Loucy (cell line): ENCODE measurements at regions not wholly inside any gene's neighbourhood (a gene's known extent, or its start where the extent isn't known, plus 50 kb on each side); places are given as distances from the start of the nearest gene placed in this dataset.
"Not testable (repeated sequence)": the region's sequence is repeated elsewhere in the genome, so short reads cannot be mapped to it uniquely, and the experiment has no call there.

Source experiments
- H2AFZ ChIP-seq: fragments of 200-600 bp; sonication (generic); 2 replicates; pipeline ENCODE4 v1.6.0; 2016; ENCODE audit warnings: antibody characterized with exemption, mild to moderate bottlenecking, low read length, moderate library complexity
- H3F3A ChIP-seq: fragments of 200-600 bp; 2 replicates; pipeline ENCODE4 v1.6.0; 2016; ENCODE audit warnings: antibody characterized with exemption, low read depth, mild to moderate bottlenecking
- H3K27me3 ChIP-seq: fragments of 200-600 bp; sonication (generic); 2 replicates; pipeline ENCODE4 v1.6.1; 2014; ENCODE audit warnings: low read length, mild to moderate bottlenecking; ENCODE audit not compliant: insufficient read depth, poor library complexity, severe bottlenecking
- H3K36me3 ChIP-seq: fragments of 200-600 bp; sonication (generic); 2 replicates; pipeline ENCODE4 v1.6.1; 2016; ENCODE audit warnings: low read length; ENCODE audit not compliant: insufficient read depth
- H3K4me1 ChIP-seq: fragments of 200-600 bp; sonication (generic); 2 replicates; pipeline ENCODE4 v1.5.1; 2014; ENCODE audit warnings: low read length, mild to moderate bottlenecking; ENCODE audit not compliant: insufficient read depth, poor library complexity, severe bottlenecking
- H3K4me2 ChIP-seq: fragments of 200-600 bp; sonication (generic); 2 replicates; pipeline ENCODE4 v1.6.0; 2014; ENCODE audit warnings: antibody characterized with exemption, low read length, low read depth, mild to moderate bottlenecking; ENCODE audit not compliant: poor library complexity, severe bottlenecking
- H3K4me3 ChIP-seq: fragments of 200-600 bp; sonication (generic); 2 replicates; pipeline ENCODE4 v1.5.1; 2014; ENCODE audit warnings: low read length, mild to moderate bottlenecking, mixed read lengths; ENCODE audit not compliant: poor library complexity, severe bottlenecking
- H3K79me2 ChIP-seq: fragments of 200-600 bp; sonication (generic); 2 replicates; pipeline ENCODE4 v1.6.1; 2014; ENCODE audit warnings: low read length; ENCODE audit not compliant: insufficient read depth
- H3K9ac ChIP-seq: fragments of 200-600 bp; sonication (generic); 2 replicates; pipeline ENCODE4 v1.6.0; 2014; ENCODE audit warnings: mild to moderate bottlenecking, low read depth, low read length, moderate library complexity; ENCODE audit not compliant: poor library complexity, severe bottlenecking
- H3K9me2 ChIP-seq: fragments of 200-600 bp; sonication (generic); replicated peaks from 2 replicates; pipeline ENCODE4 v1.6.1; 2016; ENCODE audit warnings: low read depth, low read length, mixed read lengths
- H3K9me3 ChIP-seq: fragments of 200-600 bp; sonication (generic); 2 replicates; pipeline ENCODE4 v1.6.1; 2014; ENCODE audit warnings: mild to moderate bottlenecking, antibody characterized with exemption, low read length, low read depth; ENCODE audit not compliant: insufficient read depth
- H4K20me1 ChIP-seq: fragments of 200-600 bp; sonication (generic); 2 replicates; pipeline ENCODE4 v1.6.0; 2014; ENCODE audit warnings: antibody characterized with exemption, low read length, mild to moderate bottlenecking; ENCODE audit not compliant: insufficient read depth, poor library complexity, severe bottlenecking
- CTCF ChIP-seq: fragments of 200-600 bp; sonication (generic); conservative IDR thresholded peaks from 2 replicates; pipeline ENCODE4 v1.5.1; 2014; ENCODE audit warnings: mild to moderate bottlenecking, antibody characterized with exemption, low read length
- EZH2phosphoT487 ChIP-seq: fragments of 200-600 bp; IDR thresholded peaks from 2 replicates; pipeline ENCODE4 v1.6.1; 2018; ENCODE audit warnings: antibody characterized with exemption, mild to moderate bottlenecking, moderate library complexity, borderline replicate concordance

DNA sequence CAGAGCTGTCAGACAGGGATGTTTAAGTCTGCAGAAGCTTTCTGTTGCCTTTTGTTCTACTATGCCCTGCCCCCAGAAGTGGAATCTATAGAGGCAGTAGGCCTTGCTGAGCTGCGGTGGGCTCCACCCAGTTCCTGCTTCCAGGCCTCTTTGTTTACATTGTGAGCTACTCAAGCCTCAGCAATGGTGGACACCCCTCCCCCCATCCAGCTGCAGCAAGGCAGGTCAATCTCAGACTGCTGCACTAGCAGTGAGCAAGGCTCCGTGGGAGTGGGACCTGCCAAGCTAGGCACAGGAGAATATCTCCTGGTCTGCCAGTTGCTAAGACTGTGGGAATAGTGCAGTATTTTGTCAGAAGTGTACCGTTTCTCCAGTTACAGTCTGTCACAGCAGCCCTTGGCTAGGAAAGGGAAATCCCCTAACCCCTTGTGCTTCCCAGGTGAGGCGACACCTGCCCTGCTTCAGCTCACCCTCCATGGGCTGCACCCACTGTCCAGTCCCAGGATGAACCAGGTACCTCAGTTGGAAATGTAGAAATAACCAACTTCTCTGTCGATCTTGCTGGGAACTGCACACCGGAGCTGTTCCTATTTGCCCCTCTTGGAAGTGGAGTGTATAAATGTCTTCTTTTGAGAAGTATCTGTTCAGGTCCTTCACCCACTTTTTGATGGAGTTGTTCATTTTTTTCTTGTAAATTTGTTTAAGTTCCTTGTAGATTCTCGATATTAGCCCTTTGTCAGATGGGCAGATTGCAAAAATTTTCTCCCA, 213.5 kb upstream of the SLC38A2 start:
- H3K4me3 ChIP-seq = no peak overlapping the region
- H3K36me3 ChIP-seq = no peaks in the 10 kb centered on the region
- H4K20me1 ChIP-seq = no peaks in the 10 kb centered on the region
- no peaks in the 10 kb centered on the region for H3K27me3 ChIP-seq
- no peaks in the 10 kb centered on the region for H3K9me2 ChIP-seq
- peak overlapping the region; percentile 43; the same call in 1 of the 2 replicates for H2AFZ ChIP-seq
- H3F3A ChIP-seq = no peaks in the 10 kb centered on the region
- peaks cover 9% of the 10 kb centered on the region for H3K4me1 ChIP-seq
- H3K79me2 ChIP-seq = no peaks in the 10 kb centered on the region
- TF ChIP-seq EZH2phosphoT487 = no peak
- no peak for TF ChIP-seq CTCF
- peaks cover 10% of the 10 kb centered on the region for H3K9me3 ChIP-seq
- peak overlapping the region; percentile 18 for H3K4me2 ChIP-seq
- no peak overlapping the region for H3K9ac ChIP-seq

GRCh38 chr12:46584098-46584497, 211.5 kb upstream of the SLC38A2 start:
- not testable (repeated sequence) for H3K4me1 ChIP-seq, H3K9ac ChIP-seq, H3K4me2 ChIP-seq, H4K20me1 ChIP-seq, H3F3A ChIP-seq, H3K27me3 ChIP-seq, H2AFZ ChIP-seq, H3K9me2 ChIP-seq, H3K36me3 ChIP-seq, H3K4me3 ChIP-seq, H3K79me2 ChIP-seq
- H3K9me3 ChIP-seq = peaks cover 10% of the 10 kb centered on the region

GRCh38 chr12:46581990-46582389, 209.4 kb upstream of the SLC38A2 start:
- H3K9ac ChIP-seq = not testable (repeated sequence)

GRCh38 chr12:46580445-46580844, 207.9 kb upstream of the SLC38A2 start:
- Histone ChIP-seq H3K4me2 (no peak overlapping the region), H3K9me2 (no peaks in the 10 kb centered on the region), H3K9ac (no peak overlapping the region), H3K27me3 (no peaks in the 10 kb centered on the region), H3F3A (no peaks in the 10 kb centered on the region), H3K4me1 (no peaks in the 10 kb centered on the region), H4K20me1 (no peaks in the 10 kb centered on the region), H3K79me2 (no peaks in the 10 kb centered on the region), H3K9me3 (peaks cover 10% of the 10 kb centered on the region), H3K36me3 (no peaks in the 10 kb centered on the region), H3K4me3 (no peak overlapping the region), H2AFZ (no peak overlapping the region)
- TF ChIP-seq CTCF = no peak
- no peak for TF ChIP-seq EZH2phosphoT487

More at GRCh38 chr12:46581990-46582389, 209.4 kb upstream of the SLC38A2 start:
- Histone ChIP-seq H3K4me2 (peak overlapping the region; percentile 8), H3K9me3 (peaks cover 10% of the 10 kb centered on the region)
- not testable (repeated sequence) for H3K79me2 ChIP-seq, H3K4me1 ChIP-seq, H3K36me3 ChIP-seq, H4K20me1 ChIP-seq, H3K4me3 ChIP-seq, H2AFZ ChIP-seq, H3F3A ChIP-seq, H3K27me3 ChIP-seq, H3K9me2 ChIP-seq
